Lower leg skin (tissue), 3 donors: ENCODE measurements at regions not wholly inside any gene's neighbourhood (a gene's known extent, or its start where the extent isn't known, plus 50 kb on each side); places are given as distances from the start of the nearest gene placed in this dataset.

Source experiments
- CTCF ChIP-seq, 3 donors: fragments of 450-650 bp; IDR thresholded peaks; one replicate each; pipeline ENCODE4 v1.5.1; 2016; ENCODE audit warnings: antibody characterized with exemption in 3 of 3, mild to moderate bottlenecking in 3 of 3, moderate library complexity in 2 of 3
- POLR2A ChIP-seq, 2 donors: fragments of 450-650 bp; IDR thresholded peaks; one replicate each; pipeline ENCODE4 v1.6.1; 2016 to 2017; ENCODE audit warnings: antibody characterized with exemption in 2 of 2, mild to moderate bottlenecking in 1 of 2, moderate library complexity in 1 of 2

- TF ChIP-seq POLR2A (IDR thresholded peaks at IDR 0.05) (no peak), CTCF (IDR thresholded peaks at IDR 0.05) (no peak)
Measured at GRCh38 chr16:9280069-9280466, 188.6 kb downstream of the HAPSTR1 start.
